T47D (cell line): ENCODE measurements at regions not wholly inside any gene's neighbourhood (a gene's known extent, or its start where the extent isn't known, plus 50 kb on each side); places are given as distances from the start of the nearest gene placed in this dataset.

Experiments used
- DNase-seq, 2 experiments: peaks; one replicate each; pipeline versions ENCODE4 v3.0.0 to v3.0.0-alpha.2; 2011 to 2012; ENCODE audit warnings: low read depth in 1 of 2, low spot score in 1 of 2
- JUND ChIP-seq: IDR thresholded peaks from 2 replicates; pipeline ENCODE4 v1.6.1; 2012; ENCODE audit warnings: low read depth
- in situ Hi-C: cut with HindIII; loops from 2 replicates; pipeline ENCODE4 v1.10.0; 2016; ENCODE audit warnings: low sequenced_read_pairs, low pct_unique_long_range_greater_than_20kb

DNA sequence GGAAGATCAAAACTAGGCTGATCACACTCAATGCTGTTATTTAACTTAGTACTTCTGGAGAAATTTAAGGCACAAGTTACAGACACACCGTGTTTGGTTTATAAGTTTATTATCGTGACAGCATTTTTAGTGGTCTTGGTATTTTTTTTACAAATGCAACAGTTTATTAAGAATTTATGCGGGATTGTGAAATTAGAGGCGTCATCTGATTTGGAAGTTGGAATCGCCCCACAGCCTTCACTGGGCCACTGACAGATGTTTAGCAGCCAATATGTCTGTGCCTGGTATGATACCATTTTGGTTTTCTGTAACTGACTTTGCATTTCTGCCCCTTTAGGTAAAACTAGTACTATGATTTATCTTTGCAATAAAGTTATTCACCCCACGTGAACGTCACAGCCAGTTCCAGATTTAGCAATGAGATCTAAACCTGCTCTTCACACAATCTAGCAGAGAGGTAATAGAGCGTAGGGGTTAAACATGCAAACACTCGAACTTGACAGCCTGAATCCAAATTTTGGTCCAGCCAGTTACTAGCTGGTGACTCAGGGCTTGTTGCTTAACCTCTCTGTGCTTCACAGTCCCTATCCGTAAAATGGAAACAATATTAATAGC, 73.2 kb upstream of the SSTR1 start:
- no peak for TF ChIP-seq JUND
- DNase-seq = no peak
- in situ Hi-C loops = no loop called here

DNA sequence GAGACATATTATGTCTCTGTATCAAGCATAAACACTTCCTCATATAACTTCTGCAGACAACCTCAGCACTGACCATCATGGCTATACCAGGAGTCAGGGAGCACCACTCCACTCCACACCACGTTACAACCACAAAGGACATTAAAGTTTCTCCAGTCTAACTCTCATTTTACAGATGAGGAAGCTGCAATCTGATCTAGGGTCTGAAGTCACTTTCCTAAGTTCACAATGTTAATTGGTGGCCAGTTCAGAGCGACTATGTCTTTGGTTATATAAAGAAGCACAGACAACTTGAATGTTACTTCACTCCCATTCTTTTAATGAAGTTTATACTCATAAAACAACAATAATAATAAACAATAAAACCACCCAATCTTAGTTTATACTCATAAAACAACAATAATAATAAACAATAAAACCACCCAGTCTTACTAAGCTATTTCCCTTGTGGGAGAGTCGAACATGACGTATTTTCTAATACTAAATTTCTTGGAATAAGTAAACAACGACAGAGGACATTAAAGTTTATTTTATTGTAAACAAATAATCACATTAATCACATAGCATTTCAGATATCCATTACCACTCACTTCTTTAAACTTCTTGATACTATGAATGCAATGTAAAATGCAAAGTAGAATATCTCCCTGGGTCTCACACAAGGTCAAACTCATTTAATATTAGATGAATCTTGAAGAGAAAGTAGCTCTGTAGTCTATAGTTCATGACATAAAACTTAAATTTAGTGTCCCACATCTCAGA, 72.4 kb upstream of the SSTR1 start:
- in situ Hi-C loops = no loop called here
- no peak for DNase-seq
- no peak for TF ChIP-seq JUND

DNA sequence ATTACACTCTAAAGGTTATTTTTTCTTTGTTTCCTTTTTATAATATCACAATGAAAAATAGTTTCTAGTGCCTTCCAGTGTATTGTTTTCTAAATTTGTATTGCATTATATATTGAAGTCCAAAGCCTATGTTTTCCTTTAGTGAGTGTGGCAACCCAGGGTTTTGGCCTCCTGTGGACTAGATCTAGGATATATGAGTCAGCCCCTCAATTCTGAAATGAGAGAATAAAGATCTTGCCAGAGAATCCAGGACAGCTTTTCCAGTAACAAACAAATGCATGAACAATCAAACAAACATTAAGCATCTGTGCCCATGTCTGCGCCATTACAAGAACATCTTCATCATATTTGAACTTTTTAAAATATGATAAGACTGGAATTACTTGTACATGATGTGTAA, 70.7 kb upstream of the SSTR1 start:
- TF ChIP-seq JUND = no peak
- no peak for DNase-seq
- in situ Hi-C loops = no loop called here

DNA sequence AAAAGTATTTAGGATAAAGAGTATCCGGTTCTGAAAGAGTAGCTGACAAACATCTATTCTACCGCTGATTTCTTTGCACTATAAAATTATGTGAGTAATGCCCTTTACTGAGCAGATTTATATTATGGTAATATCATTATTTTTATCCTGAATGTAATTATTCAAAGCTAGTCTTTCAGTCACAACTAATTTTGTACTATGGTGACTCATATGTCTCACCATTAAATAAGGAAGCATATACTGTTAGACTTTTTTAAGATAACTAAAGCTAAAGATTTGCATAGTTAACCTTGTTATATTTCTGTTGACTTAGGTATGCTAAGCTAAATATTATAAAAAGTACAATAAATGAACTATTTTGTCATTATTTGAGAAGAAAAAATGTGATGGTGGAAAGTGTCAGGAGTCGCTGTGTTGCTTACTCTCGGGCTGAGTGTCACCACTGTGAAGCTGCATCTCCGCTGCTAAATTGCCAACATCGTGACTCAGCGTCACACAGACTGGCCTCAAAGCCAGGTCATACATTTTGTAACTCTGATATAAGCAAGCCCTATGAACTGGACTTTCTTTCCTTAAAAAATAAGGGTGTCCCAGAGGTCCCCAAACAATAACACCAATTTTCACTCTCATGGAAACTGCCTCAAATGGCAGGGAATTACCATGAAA, 69.1 kb upstream of the SSTR1 start:
- TF ChIP-seq JUND = no peak
- in situ Hi-C loops = no loop called here
- DNase-seq = peak in 1 of 2 experiments; percentile 7

DNA sequence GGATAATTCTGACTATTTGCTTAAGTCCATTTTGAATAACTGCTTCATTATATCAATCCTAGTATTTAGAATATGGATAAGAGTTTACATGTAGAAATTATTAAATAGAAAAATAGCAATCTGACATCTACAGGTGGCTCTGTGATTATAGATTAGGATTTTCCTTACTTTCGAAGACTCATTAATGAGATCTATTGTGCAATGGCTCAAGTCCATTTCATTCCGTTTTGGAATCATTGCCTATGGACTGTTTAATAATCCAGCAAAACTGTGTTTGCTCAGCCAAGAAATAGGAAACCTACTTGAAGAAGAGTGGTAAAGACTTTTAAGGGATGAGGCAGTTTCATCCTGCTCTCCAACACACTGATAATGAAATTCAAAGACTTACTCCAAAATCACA, 67.8 kb upstream of the SSTR1 start:
- TF ChIP-seq JUND = no peak
- in situ Hi-C loops = no loop called here
- no peak for DNase-seq

DNA sequence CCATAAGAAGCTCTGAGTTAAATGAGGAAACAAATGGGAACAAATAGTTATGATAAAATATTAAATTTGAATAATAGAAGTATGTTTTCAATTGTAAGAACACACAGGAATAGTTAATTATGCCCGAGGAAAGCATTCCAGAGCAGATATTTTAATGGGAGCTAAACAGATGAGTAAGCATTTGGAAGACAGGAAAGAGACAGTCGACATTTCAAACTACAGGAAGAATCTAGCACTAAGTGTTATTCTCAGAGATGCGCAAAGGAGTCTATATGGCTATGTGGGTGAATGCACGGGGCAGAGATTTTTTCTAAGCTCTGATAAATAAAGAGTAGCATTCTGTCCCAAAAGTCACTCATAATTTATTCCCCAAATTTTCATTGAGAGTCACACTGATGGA, 64.5 kb upstream of the SSTR1 start:
- in situ Hi-C loops = no loop called here
- no peak for DNase-seq

DNA sequence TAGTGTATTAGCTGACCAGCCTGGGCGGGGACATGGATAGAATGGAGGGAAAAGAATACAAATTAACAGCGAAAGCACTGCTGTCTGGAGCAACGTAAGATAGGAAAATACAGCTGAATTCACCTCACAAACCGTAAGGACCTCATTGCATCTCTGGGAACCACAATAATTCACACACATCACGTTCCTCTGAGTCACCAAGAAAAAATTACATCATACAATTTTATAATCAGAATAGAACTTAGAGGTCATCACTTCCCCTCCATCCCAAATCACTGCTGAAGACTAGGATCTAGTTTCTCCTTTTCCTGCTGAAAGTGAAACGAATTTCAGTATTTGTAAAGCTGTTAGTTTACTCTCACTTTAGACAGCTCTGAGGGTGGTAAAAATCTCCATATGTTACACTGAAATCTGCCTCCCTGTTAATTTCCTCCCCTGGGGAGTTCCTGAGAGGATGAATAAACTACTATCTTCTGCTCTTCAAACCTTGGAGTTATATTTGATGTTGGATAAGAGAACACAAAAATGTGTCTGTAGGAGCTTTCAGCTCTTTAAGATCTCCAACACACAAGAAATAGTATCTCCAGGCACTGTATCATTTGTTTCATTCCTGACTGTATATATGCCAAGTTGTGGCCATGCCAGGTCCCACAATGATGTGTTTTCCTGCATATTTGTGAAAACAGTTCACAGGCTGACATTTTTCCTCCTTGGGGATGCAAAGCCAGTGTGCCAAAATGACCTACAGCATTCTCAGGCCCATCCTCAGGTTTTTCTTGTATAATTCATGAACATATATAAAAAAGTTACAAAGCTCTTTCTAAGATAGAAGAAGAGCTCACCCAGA, 63.8 kb upstream of the SSTR1 start:
- TF ChIP-seq JUND = no peak
- in situ Hi-C loops = no loop called here
- DNase-seq = no peak

More for the DNA sequence above, 64.5 kb upstream of the SSTR1 start:
- no peak for TF ChIP-seq JUND

DNA sequence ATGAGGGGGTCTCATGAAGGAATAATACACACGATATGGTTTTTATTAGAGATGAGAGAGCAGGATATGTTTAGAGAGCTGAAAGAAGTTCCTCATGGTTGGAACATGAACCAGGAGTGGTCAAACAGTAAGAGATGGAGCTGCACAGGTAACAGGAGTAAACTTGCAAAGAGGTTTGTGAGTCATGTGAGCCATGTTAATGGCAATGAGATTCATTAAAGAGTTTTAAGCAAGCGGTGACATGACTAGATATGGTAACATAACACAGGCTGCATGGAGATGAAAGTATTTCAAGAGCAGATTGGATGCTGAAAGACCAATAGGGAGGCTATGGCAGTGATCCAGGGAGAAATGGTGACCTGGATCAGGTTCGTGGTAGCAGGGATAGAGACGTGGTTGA, 62.6 kb upstream of the SSTR1 start:
- no peak for TF ChIP-seq JUND
- in situ Hi-C loops = no loop called here
- DNase-seq = no peak

DNA sequence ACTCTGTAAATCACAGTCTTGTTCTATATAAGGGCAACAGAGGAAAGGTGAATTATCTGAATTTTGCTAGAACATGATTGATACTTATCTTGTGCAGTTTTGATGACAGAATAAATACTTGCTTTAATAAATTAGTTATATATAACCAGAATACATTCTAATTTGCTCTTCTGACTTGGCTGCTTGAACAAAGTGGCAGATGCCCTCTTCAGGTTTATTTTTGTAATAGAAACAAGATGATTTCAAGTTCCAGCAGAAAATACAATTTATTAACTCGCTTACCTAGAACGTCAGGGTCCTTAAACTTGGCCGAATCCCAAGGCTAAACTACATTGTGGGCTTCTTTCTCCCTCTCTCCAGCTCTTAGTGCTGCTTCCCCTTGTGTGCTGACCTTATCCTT, 57.6 kb upstream of the SSTR1 start:
- no peak for DNase-seq
- TF ChIP-seq JUND = no peak

More for the DNA sequence above, 57.6 kb upstream of the SSTR1 start:
- in situ Hi-C loops = no loop called here
